SK-N-MC (cell line): ENCODE measurements at regions not wholly inside any gene's neighbourhood (a gene's known extent, or its start where the extent isn't known, plus 50 kb on each side); places are given as distances from the start of the nearest gene placed in this dataset.

Source experiments
- EZH2 ChIP-seq: fragments of 200-600 bp; sonication (generic); IDR thresholded peaks from one replicate; pipeline ENCODE4 v1.6.1; 2017; ENCODE audit warnings: antibody characterized with exemption
- POLR2AphosphoS5 ChIP-seq: IDR thresholded peaks from 2 replicates; pipeline ENCODE4 v1.6.1; 2012; ENCODE audit warnings: mild to moderate bottlenecking, low read depth, low read length, borderline replicate concordance

- no peak for TF ChIP-seq POLR2AphosphoS5
- no peak for TF ChIP-seq EZH2
Observed at GRCh38 chr4:124480061-124480460, 232.5 kb downstream of the ANKRD50 start.
